H1 (cell line): ENCODE measurements at regions not wholly inside any gene's neighbourhood (a gene's known extent, or its start where the extent isn't known, plus 50 kb on each side); places are given as distances from the start of the nearest gene placed in this dataset.

Source experiments
- CTCF ChIA-PET: fragments of 300-600 bp; sonication (Branson Sonifier 250); formaldehyde crosslinking; loops from one replicate; lab custom pipeline; 2021; ENCODE audit not compliant: partially characterized antibody; lab: Charles Lee
- POLR2A ChIA-PET: fragments of 300-600 bp; sonication (Branson Sonifier 250); formaldehyde crosslinking; loops from one replicate; lab custom pipeline; 2021; ENCODE audit warnings: inconsistent platforms; ENCODE audit not compliant: partially characterized antibody; lab: Charles Lee
- DNase-seq, 2 experiments: peaks; one replicate each; pipeline versions ENCODE4 v3.0.0 to v3.0.0-alpha.2; 2010 to 2022; ENCODE audit warnings: low spot score in 2 of 2, low read depth in 1 of 2, mixed read lengths in 1 of 2
- FAIRE-seq: peaks from 2 replicates; lab custom pipeline; 2011; peaks lifted over from hg19 to GRCh38; lab: Jason Lieb, UNC
- H2AFZ ChIP-seq: 2 replicates; pipeline ENCODE4 v1.8.1; 2012; ENCODE audit warnings: low read length, inconsistent platforms
- H2AK5ac ChIP-seq: 2 replicates; pipeline ENCODE4 v1.6.1; 2013; ENCODE audit warnings: low read depth, low read length
- H2BK120ac ChIP-seq: replicated peaks from 2 replicates; pipeline ENCODE3; 2013; ENCODE audit warnings: low read depth, low read length, inconsistent platforms
- H2BK12ac ChIP-seq: 2 replicates; pipeline ENCODE4 v1.6.1; 2013; ENCODE audit warnings: low read depth, low read length
- H2BK15ac ChIP-seq: 2 replicates; pipeline ENCODE4 v1.6.1; 2013; ENCODE audit warnings: low read length
- H2BK20ac ChIP-seq: 2 replicates; pipeline ENCODE4 v1.6.1; 2013; ENCODE audit warnings: low read length
- H2BK5ac ChIP-seq: 2 replicates; pipeline ENCODE4 v1.6.1; 2013; ENCODE audit warnings: low read depth, low read length
- H3K14ac ChIP-seq: 2 replicates; pipeline ENCODE4 v1.6.1; 2013; ENCODE audit warnings: inconsistent platforms; ENCODE audit not compliant: insufficient read length
- H3K18ac ChIP-seq: 2 replicates; pipeline ENCODE4 v1.6.1; 2013; ENCODE audit warnings: low read length; ENCODE audit errors: extremely low read depth
- H3K23ac ChIP-seq: 2 replicates; pipeline ENCODE4 v1.6.1; 2013; ENCODE audit warnings: inconsistent platforms; ENCODE audit not compliant: insufficient read length
- H3K23me2 ChIP-seq: 2 replicates; pipeline ENCODE4 v1.6.1; 2013; ENCODE audit warnings: low read depth, low read length
- H3K27ac ChIP-seq: 2 replicates; pipeline ENCODE4 v1.6.1; 2011; ENCODE audit warnings: low read depth, low read length, inconsistent platforms
- H3K27me3 ChIP-seq, 4 experiments: replicated peaks in 1 of 4; 1 replicate in 1 of 4; 2 replicates in 3 of 4; pipeline versions ENCODE4 v1.6.1 to v1.8.1; 2011 to 2013; ENCODE audit warnings: low read length in 3 of 4, mild to moderate bottlenecking in 3 of 4, inconsistent platforms in 2 of 4, mixed read lengths in 2 of 4, moderate library complexity in 1 of 4; ENCODE audit not compliant: control insufficient read depth in 3 of 4, insufficient read depth in 3 of 4; ENCODE audit errors: extremely low read depth in 1 of 4
- H3K36me3 ChIP-seq, 4 experiments: 2 replicates each; pipeline versions ENCODE4 v1.6.1 to v1.8.1; 2011 to 2013; ENCODE audit warnings: mild to moderate bottlenecking in 4 of 4, low read length in 3 of 4, moderate library complexity in 2 of 4, control low read depth in 1 of 4, inconsistent platforms in 1 of 4; ENCODE audit not compliant: insufficient read depth in 4 of 4, control insufficient read depth in 2 of 4
- H3K4ac ChIP-seq: replicated peaks from 2 replicates; pipeline ENCODE3; 2013; ENCODE audit warnings: low read length, low read depth, mixed read lengths, inconsistent platforms; ENCODE audit not compliant: insufficient read length
- H3K4me1 ChIP-seq, 4 experiments: replicated peaks in 1 of 4; 1 replicate in 1 of 4; 2 replicates in 3 of 4; pipeline versions ENCODE4 v1.6.1 to v1.8.1; 2011 to 2013; ENCODE audit warnings: low read length in 3 of 4, inconsistent platforms in 2 of 4, mixed read lengths in 1 of 4; ENCODE audit not compliant: insufficient read depth in 4 of 4, control insufficient read depth in 3 of 4
- H3K4me2 ChIP-seq, 2 experiments: 2 replicates each; pipeline versions ENCODE4 v1.6.1 to v1.8.1; 2011 to 2013; ENCODE audit warnings: low read depth in 2 of 2, low read length in 2 of 2, control low read depth in 1 of 2, inconsistent platforms in 1 of 2, mild to moderate bottlenecking in 1 of 2; ENCODE audit not compliant: insufficient read depth in 1 of 2
- H3K4me3 ChIP-seq, 4 experiments: fragments of 200-600, 300-600 bp in 1 of 4; sonication (generic), shearing (Covaris generic), sonication (Bioruptor Twin) in 1 of 4; 2 replicates each; pipeline versions ENCODE4 v1.5.1 to v1.8.1; 2011 to 2016; ENCODE audit warnings: low read length in 4 of 4, low read depth in 3 of 4, control low read depth in 2 of 4, inconsistent platforms in 2 of 4, mild to moderate bottlenecking in 2 of 4, mixed read lengths in 1 of 4, moderate library complexity in 1 of 4; ENCODE audit not compliant: insufficient read depth in 2 of 4; ENCODE audit errors: extremely low read depth in 1 of 4
- H3K56ac ChIP-seq: replicated peaks from 2 replicates; pipeline ENCODE3; 2013; ENCODE audit warnings: low read depth, mild to moderate bottlenecking, mixed read lengths, low read length, inconsistent platforms; ENCODE audit not compliant: insufficient read length
- H3K79me1 ChIP-seq: 2 replicates; pipeline ENCODE4 v1.6.1; 2013; ENCODE audit warnings: low read depth, low read length, control low read depth
- H3K79me2 ChIP-seq, 2 experiments: 2 replicates each; pipeline versions ENCODE4 v1.6.1 to v1.8.1; 2012 to 2013; ENCODE audit warnings: low read length in 2 of 2, mild to moderate bottlenecking in 2 of 2, inconsistent platforms in 1 of 2; ENCODE audit not compliant: insufficient read depth in 2 of 2, control insufficient read depth in 1 of 2
- H3K9ac ChIP-seq, 4 experiments: replicated peaks in 1 of 4; 1 replicate in 1 of 4; 2 replicates in 3 of 4; pipeline versions ENCODE4 v1.6.1 to v1.8.1; 2011 to 2013; ENCODE audit warnings: low read depth in 3 of 4, low read length in 3 of 4, control low read depth in 2 of 4, mild to moderate bottlenecking in 2 of 4, moderate library complexity in 2 of 4, inconsistent platforms in 1 of 4; ENCODE audit errors: extremely low read depth in 1 of 4
- H3K9me3 ChIP-seq, 2 experiments: 2 replicates each; pipeline versions ENCODE4 v1.6.1 to v1.8.1; 2012 to 2013; ENCODE audit warnings: mild to moderate bottlenecking in 2 of 2, moderate library complexity in 2 of 2, control low read depth in 1 of 2, inconsistent platforms in 1 of 2, low read depth in 1 of 2, low read length in 1 of 2, mixed read lengths in 1 of 2; ENCODE audit not compliant: insufficient read depth in 2 of 2
- H4K20me1 ChIP-seq, 2 experiments: replicated peaks in 1 of 2; 2 replicates each; pipeline versions ENCODE3 to v1.8.1; 2011 to 2013; ENCODE audit warnings: inconsistent platforms in 2 of 2, low read length in 2 of 2, mild to moderate bottlenecking in 1 of 2; ENCODE audit not compliant: insufficient read depth in 2 of 2, control insufficient read depth in 1 of 2
- H4K5ac ChIP-seq: 2 replicates; pipeline ENCODE4 v1.6.1; 2013; ENCODE audit warnings: low read length, low read depth, mixed read lengths, inconsistent platforms; ENCODE audit not compliant: insufficient read length
- H4K8ac ChIP-seq: 2 replicates; pipeline ENCODE4 v1.8.0; 2013; ENCODE audit warnings: mild to moderate bottlenecking, moderate library complexity, low read length, inconsistent platforms; ENCODE audit not compliant: insufficient read depth; ENCODE audit errors: extremely low read depth
- H4K91ac ChIP-seq: replicated peaks from 2 replicates; pipeline ENCODE3; 2013; ENCODE audit warnings: low read length, mixed read lengths, inconsistent platforms; ENCODE audit not compliant: insufficient read length
- POU5F1 ChIP-seq: IDR thresholded peaks from 2 replicates; pipeline ENCODE4 v1.6.1; 2011; ENCODE audit warnings: low read depth, mild to moderate bottlenecking, low read length, moderate library complexity
- WGBS, 2 experiments: shearing (Covaris generic) in 1 of 2; methylation state at CpG; one replicate each; pipeline versions ENCODE4 v1.1.6 to v1.1.7; 2013 to 2015; ENCODE audit warnings: low lambda C conversion rate in 2 of 2, mixed read lengths in 2 of 2, inconsistent platforms in 1 of 2, low coverage in 1 of 2, missing lambda C conversion rate in 1 of 2; ENCODE audit not compliant: insufficient replicate concordance in 2 of 2, insufficient coverage in 1 of 2, insufficient read length in 1 of 2; ENCODE audit errors: extremely low coverage in 1 of 2, missing lambda C conversion rate in 1 of 2; 5-methylcytosine and 5-hydroxymethylcytosine counted together

DNA sequence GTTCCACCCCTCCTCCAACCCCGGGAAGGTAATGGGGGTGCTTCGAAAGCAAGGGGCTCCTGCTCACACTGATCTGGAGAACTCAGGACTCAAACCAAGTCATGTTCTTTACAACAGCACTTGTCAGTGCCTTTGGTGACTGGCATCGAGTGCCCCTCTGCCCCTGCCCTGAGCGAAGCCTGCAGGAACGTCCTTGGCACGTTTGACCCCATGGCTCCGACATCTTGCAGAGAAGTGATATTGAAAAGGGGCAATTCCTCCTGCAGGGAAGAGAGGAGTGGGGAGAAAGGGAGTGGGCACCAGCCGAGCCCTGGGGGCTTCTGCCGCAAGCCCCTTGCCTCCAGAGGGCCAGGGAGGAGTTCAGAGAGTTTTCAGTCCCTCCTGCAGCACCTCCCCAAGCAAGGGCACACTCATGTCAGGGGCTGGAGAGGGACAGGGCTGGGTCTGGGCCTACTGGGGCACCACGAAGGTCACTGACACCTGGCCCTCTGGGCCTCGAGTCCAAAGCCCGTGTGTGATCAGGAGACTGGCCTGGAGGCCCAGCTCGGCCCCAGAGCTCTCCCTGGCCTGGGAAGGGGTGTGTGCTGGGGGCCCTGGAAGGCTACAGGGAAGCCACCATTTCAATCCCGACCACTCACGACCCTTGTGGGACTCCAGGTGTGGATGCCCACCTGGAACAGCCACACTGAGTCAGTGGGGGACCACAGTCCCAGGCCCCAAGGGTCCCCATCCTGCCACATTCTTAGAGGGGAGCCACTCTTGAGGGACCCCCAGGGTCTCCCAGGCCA lies 94.9 kb upstream of the NKX1-1 start:
- TF ChIP-seq POU5F1, result no peak
- TF ChIP-seq, all 59 proteins: peak for 0
- Histone ChIP-seq H2BK20ac (no peak overlapping the region), H2BK15ac (no peak overlapping the region), H3K27me3 (no peaks in the 10 kb centered on the region), H3K27ac (no peak overlapping the region), H3K4ac (no peak overlapping the region), H3K23ac (no peak overlapping the region), H3K14ac (no peak overlapping the region), H3K18ac (no peak overlapping the region), H2AFZ (no peak overlapping the region), H3K56ac (no peak overlapping the region), H4K8ac (no peak overlapping the region), H3K79me1 (no peaks in the 10 kb centered on the region), H3K4me1 (peaks cover 0 to 4% (median 3%) of the 10 kb centered on the region in 4 experiments; a peak in 3 of 7 replicates), H3K4me3 (no peak overlapping the region), H3K4me2 (no peak overlapping the region), H4K5ac (no peak overlapping the region), H4K91ac (no peak overlapping the region), H3K79me2 (no peaks in the 10 kb centered on the region), H3K9me3 (no peaks in the 10 kb centered on the region), H2BK120ac (no peak overlapping the region), H2AK5ac (no peak overlapping the region), H3K9ac (no peak overlapping the region; a peak in 1 of 7 replicates), H4K20me1 (peaks cover 0 to 7% of the 10 kb centered on the region in 2 experiments), H2BK5ac (no peak overlapping the region), H3K23me2 (peaks cover 11% of the 10 kb centered on the region; the same call in 1 of the 2 replicates), H2BK12ac (no peak overlapping the region), H3K36me3 (no peaks in the 10 kb centered on the region)
- POLR2A ChIA-PET, result no interaction called here
- DNase-seq, result no peak
- CTCF ChIA-PET, result interaction anchor here (0.8 to 1.8 kb wide), 4 partner anchors 11 to 142 kb away, joined by 3 to 7 read pairs (median 4); no protein-coding TSS in a partner anchor
- WGBS, 2 experiments, result 84% methylated on average over 14 of the region's 15 CpGs; no CpG with 5 or more reads in 1 of the 2 experiments
- FAIRE-seq, result no peak
